ENCODE measurements at regions not wholly inside any gene's neighbourhood (a gene's known extent, or its start where the extent isn't known, plus 50 kb on each side); places are given as distances from the start of the nearest gene placed in this dataset.

DNA sequence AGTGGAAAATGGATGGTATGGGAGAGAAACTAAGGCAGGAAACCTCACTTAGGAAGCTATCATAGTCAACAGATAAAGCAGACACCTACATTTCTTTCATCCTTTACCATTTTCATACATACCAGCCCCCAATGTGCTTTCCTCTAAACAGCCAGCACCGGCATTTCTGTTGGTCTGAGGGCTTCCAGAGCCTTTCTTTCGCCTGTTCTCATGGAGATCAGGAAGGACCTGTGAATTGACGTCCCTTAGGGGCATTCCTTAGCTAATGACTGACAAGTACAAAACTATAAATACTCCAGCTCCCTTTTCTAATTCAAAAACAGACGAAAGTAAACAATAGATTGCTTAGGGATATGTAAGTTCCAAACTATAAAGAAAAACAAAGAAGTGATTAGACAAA is 215.5 kb upstream of the CNKSR2 start:
- CTCF ChIA-PET, result no interaction called here
- Histone ChIP-seq H3K36me3 (ENCODE audit: control insufficient read depth, insufficient read depth, low read length) (no peaks in the 10 kb centered on the region), H3K4me3 (ENCODE audit: low read depth, low read length) (no peak overlapping the region), H3K27me3 (ENCODE audit: control insufficient read depth, insufficient read depth, low read length) (no peaks in the 10 kb centered on the region)
- no peak for DNase-seq (ENCODE audit: low read depth)
- TF ChIP-seq, protein P1, sequence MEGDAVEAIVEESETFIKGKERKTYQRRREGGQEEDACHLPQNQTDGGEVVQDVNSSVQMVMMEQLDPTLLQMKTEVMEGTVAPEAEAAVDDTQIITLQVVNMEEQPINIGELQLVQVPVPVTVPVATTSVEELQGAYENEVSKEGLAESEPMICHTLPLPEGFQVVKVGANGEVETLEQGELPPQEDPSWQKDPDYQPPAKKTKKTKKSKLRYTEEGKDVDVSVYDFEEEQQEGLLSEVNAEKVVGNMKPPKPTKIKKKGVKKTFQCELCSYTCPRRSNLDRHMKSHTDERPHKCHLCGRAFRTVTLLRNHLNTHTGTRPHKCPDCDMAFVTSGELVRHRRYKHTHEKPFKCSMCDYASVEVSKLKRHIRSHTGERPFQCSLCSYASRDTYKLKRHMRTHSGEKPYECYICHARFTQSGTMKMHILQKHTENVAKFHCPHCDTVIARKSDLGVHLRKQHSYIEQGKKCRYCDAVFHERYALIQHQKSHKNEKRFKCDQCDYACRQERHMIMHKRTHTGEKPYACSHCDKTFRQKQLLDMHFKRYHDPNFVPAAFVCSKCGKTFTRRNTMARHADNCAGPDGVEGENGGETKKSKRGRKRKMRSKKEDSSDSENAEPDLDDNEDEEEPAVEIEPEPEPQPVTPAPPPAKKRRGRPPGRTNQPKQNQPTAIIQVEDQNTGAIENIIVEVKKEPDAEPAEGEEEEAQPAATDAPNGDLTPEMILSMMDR (IDR thresholded peaks at IDR 0.05; ENCODE audit: insufficient read depth, low read depth, low read length), result no peak
- POLR2A ChIA-PET, result no interaction called here

- ChIA-PET POLR2A (no interaction called here), CTCF (no interaction called here)
- TF ChIP-seq, protein P1 (IDR thresholded peaks at IDR 0.05; ENCODE audit: insufficient read depth, low read depth, low read length), result no peak
- Histone ChIP-seq H3K27me3 (ENCODE audit: control insufficient read depth, insufficient read depth, low read length) (no peaks in the 10 kb centered on the region), H3K36me3 (ENCODE audit: control insufficient read depth, insufficient read depth, low read length) (no peaks in the 10 kb centered on the region), H3K4me3 (ENCODE audit: low read depth, low read length) (no peak overlapping the region)
- DNase-seq (ENCODE audit: low read depth), result no peak
These were observed 207.8 kb upstream of the CNKSR2 start for GRCh38 chrX:21166272-21166982.

DNA sequence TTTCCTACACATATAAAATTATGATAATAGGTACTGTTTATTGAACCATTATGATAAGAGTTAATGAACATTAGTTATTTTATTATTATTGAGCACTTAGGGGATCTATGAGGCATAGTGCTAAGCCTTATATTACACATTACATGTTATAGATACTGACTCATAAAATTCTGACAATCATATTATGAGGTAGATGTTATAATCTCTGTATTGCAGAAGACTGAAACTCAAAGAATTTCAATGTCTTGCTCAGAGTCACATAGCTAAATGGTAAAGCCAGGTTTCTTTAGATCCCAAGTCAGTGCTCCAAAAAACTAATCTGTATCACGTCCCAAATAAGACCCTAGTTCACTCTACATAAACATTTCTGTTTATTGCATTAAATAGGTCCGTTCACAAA is 207.2 kb upstream of the CNKSR2 start:
- no peak for DNase-seq (ENCODE audit: low read depth)
- H3K27me3 ChIP-seq (ENCODE audit: control insufficient read depth, insufficient read depth, low read length), result no peaks in the 10 kb centered on the region
- ChIA-PET CTCF (no interaction called here), POLR2A (no interaction called here)
- TF ChIP-seq, protein P1 (IDR thresholded peaks at IDR 0.05; ENCODE audit: insufficient read depth, low read depth, low read length), result no peak
- H3K4me3 ChIP-seq (ENCODE audit: low read depth, low read length), result no peak overlapping the region
- no peaks in the 10 kb centered on the region for H3K36me3 ChIP-seq (ENCODE audit: control insufficient read depth, insufficient read depth, low read length)

- Histone ChIP-seq H3K36me3 (ENCODE audit: control insufficient read depth, insufficient read depth, low read length) (no peaks in the 10 kb centered on the region), H3K27me3 (ENCODE audit: control insufficient read depth, insufficient read depth, low read length) (no peaks in the 10 kb centered on the region), H3K4me3 (ENCODE audit: low read depth, low read length) (no peak overlapping the region)
- no peak for DNase-seq (ENCODE audit: low read depth)
- ChIA-PET POLR2A (no interaction called here), CTCF (interaction anchor here (0.6 kb wide), 1 partner anchor 696 kb away, joined by 4 read pairs; no protein-coding TSS in a partner anchor)
- TF ChIP-seq, protein P1 (IDR thresholded peaks at IDR 0.05; ENCODE audit: insufficient read depth, low read depth, low read length), result no peak
These were observed 206.7 kb upstream of the CNKSR2 start for GRCh38 chrX:21167494-21167893.

DNA sequence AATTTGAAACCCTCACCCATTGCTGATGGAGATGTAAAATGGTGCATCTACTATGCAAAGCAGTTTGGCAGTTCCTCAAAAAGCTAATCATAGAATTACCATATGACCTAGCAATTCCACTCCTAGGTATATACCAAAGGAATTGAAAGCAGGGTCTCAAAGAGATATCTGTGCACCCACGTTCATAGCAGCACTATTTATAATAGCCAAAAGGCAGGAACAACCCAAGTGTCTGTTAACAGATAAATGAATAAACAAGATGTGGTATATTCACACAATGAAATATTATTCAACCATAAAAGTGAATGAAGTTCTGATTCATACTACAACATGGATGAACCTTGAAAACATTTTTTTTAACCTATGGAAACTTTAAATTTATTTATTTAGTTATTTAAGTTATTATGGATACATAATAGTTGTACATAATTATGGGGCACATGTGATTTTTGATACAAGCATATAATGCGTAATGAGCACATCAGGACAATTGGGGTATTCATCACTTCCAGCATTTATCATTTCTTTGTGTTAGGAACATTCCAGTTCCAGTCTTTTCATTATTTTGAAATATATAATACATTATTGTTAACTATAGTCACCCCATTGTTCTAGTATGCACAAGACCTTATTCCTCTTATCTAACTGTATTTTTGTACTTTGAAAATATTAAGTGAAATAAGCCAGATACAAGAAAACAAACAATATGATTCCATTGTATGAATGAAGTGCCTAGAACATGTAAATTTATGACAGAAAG is 205.6 kb upstream of the CNKSR2 start:
- CTCF ChIA-PET, result no interaction called here
- H3K27me3 ChIP-seq (ENCODE audit: control insufficient read depth, insufficient read depth, low read length), result no peaks in the 10 kb centered on the region
- POLR2A ChIA-PET, result no interaction called here
- no peak for DNase-seq (ENCODE audit: low read depth)
- H3K36me3 ChIP-seq (ENCODE audit: control insufficient read depth, insufficient read depth, low read length), result no peaks in the 10 kb centered on the region
- H3K4me3 ChIP-seq (ENCODE audit: low read depth, low read length), result no peak overlapping the region
- TF ChIP-seq, protein P1 (IDR thresholded peaks at IDR 0.05; ENCODE audit: insufficient read depth, low read depth, low read length), result no peak

Data from BJ (cell line).